Pulmonary artery endothelial cell (primary cell): ENCODE measurements at regions not wholly inside any gene's neighbourhood (a gene's known extent, or its start where the extent isn't known, plus 50 kb on each side); places are given as distances from the start of the nearest gene placed in this dataset.

Source experiments
- DNase-seq: peaks from one replicate; pipeline ENCODE4 v3.0.0-alpha.2; 2011; ENCODE audit warnings: low read depth, low spot score

DNA sequence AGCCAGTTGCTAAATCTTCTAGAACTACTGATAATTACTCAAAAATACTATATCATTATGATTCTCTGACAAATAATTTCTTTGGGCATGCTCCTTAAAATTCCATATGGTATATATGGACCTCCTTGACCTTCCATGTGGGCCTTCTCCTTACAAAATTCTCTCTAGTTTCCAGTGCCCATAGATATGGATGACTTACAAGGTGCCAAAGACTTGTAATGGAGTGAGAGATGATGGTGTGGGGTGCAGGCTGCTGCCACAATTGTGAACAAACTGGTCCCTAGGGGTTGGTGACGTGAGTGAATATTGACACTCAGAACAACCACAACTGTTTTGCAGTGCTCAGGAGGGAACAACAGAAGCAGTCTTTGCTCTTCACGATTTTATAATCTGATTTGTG lies 378.9 kb downstream of the SNAPC1 start:
- no peak for DNase-seq

DNA sequence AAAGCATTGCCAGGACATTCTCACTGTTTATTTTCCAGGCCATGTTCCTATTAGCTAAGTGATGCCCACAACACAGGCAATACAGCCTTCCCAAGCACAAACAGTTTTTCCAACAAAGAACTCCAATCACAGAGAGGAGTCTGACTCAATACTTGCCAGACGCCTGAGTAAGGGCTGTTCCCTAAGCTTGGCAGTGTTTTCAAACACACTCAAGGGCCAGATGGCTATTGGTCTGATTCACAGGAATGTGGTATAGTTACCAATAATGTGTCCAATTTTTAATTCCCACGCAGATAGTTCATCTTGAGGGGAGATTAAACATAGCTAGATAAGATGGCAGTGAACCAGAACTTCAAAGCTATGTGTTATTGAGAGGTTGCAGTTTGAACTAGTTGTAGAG lies 381.0 kb downstream of the SNAPC1 start:
- DNase-seq, result no peak

DNA sequence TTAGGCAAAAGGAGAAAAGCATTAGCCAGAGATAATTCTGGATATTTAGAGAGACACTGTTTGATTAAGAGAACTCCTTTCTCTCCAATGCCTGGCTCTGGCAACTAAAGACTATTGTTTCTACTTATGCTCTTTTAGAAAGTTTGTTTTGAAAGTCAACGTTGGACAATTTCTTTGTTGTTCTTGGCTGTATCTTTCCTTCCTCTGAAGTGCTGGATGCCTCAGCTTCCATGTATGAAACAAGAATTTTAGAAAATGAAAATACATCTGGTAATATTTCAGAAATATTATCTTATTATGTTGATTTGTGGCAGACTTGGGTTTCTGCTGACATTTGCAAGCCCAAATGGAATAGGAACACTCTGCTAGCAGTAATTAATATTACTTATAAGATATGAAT lies 382.6 kb downstream of the SNAPC1 start:
- no peak for DNase-seq

GRCh38 chr14:62146030-62146429 lies 383.8 kb downstream of the SNAPC1 start:
- no peak for DNase-seq

DNA sequence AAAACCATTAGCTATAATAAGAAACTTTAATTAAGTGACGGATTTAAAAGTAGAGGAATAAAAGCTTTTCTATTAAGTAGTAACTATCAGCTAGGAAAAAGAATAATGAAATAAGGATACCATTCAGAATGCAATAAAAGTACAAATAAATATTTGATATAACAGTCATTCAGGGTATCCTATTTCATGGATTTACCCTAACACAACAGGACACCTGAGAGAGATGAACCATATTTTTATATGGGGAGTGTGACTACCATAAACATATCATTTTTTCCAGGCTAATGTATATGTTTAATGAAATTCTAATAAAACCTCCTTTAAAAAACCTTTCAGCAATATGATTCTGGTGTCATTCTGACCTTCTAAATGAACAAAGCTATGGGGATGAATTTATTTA lies 393.8 kb downstream of the SNAPC1 start:
- DNase-seq, result no peak

DNA sequence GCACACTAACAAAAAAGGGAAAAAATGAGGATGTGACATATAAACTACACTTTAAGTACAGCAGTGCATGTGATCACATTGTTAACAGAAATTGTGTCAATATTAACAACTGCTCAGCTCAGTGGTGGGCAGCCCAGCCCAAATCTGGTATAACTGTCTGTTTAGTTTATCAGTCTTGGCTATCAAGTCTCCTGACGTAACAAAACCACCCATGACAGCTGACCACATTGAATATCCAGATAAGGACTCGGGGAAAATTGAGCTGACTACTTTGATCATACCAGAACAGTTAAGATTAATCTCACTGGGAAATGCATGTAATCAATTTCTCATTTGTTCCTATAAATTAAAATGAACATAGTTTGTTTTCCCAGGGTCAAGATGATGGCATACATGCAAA lies 396.6 kb downstream of the SNAPC1 start:
- no peak for DNase-seq

- no peak for DNase-seq
Observed at GRCh38 chr14:62159314-62159713, 397.1 kb downstream of the SNAPC1 start.

DNA sequence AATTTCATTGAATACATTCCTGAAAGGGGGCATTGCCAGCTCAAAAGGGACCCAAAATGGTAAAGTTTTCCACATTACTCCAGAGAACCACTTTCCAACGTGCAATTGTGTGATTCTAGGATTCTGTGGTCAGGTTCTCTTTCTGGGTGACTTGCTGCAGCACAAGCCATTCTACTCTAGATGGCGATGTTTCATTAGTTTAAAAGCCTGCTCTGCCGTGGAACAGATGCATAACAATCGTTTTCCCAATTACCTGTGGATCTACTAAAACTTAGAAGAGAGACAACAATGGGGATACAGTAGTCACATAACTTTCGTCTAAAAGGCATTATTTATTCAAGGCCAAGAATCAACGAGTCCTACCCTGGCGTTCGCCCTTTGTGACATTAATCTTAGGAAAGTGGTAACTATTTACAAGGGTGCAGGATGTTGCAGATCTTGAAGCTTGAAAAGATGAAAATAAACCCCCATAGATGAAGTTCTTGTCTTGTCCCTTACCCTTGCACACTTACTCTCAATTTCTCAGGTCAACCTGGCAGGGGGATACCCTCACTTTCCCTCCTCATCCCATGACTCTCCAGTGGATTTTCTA lies 400.9 kb downstream of the SNAPC1 start:
- DNase-seq, result no peak

DNA sequence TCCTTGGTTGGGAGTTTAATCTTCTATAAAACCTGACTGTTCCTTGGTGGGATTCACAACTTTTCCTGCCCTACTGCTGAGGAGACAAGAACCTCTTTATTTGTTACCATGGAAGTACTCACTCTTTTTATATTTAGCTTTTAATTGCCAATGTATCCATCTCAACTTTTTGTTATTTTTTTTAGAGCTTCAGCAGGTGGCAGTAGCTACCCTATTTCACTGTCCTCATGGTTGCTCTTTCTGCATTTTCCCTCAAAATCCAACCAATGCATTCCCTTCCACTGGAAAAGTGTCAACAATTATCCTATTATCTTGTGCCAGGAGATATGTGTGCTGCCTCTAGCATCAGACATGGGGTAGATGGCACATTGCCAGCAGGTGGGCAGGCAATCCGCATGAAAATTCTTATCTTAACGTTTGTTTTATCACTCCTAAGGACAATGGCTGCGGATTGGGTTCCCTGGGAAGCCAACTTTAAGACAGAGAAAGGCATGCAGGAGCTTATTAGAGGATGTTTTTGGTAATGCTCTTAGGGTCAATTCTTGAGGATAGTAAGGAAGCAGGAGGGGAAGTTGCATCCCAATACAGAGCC lies 406.4 kb downstream of the SNAPC1 start:
- no peak for DNase-seq

GRCh38 chr14:62179367-62180018 lies 417.3 kb downstream of the SNAPC1 start:
- peak; percentile 43 for DNase-seq

DNA sequence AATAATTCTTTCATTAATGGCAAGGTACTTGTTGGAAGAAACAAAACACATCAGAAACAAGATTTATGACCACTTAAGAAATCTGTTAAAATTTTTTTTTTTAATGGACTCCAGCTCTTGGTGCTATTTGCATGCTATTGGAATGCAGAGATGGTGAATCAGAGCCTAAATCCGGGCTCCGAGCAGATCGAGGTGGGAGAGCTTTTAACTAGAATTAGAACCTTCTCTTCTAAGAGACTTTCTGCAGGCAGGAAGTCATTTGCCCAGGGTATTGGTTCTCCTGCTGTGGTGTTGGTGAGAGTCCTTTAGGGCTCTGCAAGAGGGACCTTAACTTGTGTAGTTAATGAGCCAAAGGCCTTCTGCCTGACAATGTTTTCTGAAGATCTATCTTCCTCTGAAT lies 419.4 kb downstream of the SNAPC1 start:
- DNase-seq, result no peak

GRCh38 chr14:62185078-62185477 lies 422.9 kb downstream of the SNAPC1 start:
- no peak for DNase-seq

DNA sequence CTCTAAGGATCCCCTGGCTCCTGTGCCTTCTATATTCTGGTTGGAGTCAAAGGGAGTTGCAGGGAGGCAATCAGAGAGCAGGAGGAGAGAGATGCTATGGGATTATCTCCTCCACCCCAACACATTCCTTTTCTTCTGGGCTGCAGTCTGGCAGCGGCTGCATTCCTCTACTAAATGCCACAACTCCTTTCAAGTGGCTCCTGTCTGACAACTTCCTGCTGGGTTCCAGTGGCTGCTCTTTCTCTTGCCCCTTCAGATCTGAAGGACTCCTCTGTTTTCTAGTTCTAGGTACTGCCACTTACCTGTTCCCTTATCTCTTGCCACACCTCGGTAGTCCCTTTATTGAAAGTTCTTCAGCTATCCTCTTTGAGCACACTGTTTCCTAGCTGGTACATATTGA lies 425.0 kb downstream of the SNAPC1 start:
- no peak for DNase-seq

- no peak for DNase-seq
Observed at GRCh38 chr14:62189698-62190097, 427.5 kb downstream of the SNAPC1 start.

DNA sequence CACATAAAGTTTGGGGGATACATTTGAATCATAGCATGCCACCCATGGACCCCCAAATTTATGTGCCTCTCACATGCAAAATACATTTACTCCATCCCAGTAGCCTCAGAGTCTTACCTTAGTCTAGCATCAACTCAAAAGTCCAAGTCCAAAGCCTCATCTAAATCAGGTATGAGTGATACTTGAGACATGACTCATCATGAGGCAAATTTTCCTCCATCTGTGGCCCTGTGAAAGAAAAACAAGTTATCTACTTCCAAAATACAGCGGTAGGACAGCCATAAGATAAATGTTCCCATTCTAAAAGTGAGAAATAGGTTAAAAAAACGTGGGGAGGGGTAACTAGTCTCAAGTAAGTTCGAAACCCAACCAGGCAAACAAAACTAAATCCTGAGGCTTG lies 444.2 kb downstream of the SNAPC1 start:
- no peak for DNase-seq

GRCh38 chr14:62209287-62209899 lies 447.2 kb downstream of the SNAPC1 start:
- peak; percentile 69 for DNase-seq

GRCh38 chr14:62213516-62213915 lies 451.3 kb downstream of the SNAPC1 start:
- DNase-seq, result no peak

DNA sequence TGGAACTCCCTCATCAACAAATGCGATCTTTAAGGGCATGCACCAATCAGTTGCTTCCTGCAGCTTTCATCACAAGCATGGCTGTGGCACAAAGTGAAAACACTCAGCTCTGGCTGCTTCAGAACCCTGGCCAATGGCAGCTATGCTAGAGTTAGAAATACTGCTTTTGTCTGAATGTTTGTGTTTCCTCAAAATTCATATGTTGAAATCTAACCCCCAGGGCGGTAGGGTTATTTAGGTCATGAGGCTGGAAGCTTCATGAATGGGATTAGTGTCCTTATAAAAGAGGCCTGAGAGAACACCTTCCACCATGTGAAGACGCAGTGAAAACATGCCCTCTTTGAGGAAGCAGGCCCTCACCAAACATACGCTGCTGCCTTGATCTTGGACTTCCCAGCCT lies 453.9 kb downstream of the SNAPC1 start:
- DNase-seq, result no peak

DNA sequence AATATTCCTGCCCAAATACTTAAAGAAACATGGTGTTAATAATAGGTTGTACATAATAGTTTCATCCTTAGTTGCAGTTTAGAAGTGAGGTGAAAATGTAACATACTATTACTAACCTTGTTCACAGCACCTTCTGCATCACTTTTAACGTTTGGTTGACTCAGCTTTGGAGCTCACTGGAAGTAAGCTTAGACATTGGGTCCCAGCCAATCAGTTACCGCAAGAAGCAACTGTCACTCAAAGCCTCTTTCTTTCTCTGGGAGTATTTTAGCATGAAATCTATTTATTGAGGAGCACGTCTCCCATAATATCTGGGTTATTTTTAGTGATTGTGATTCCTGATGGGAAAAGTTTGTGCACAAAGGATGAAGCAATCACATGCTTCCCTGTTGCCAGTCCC lies 472.6 kb downstream of the SNAPC1 start:
- no peak for DNase-seq

- DNase-seq, result no peak
Observed at GRCh38 chr14:62244221-62244620, 482.0 kb downstream of the SNAPC1 start.

DNA sequence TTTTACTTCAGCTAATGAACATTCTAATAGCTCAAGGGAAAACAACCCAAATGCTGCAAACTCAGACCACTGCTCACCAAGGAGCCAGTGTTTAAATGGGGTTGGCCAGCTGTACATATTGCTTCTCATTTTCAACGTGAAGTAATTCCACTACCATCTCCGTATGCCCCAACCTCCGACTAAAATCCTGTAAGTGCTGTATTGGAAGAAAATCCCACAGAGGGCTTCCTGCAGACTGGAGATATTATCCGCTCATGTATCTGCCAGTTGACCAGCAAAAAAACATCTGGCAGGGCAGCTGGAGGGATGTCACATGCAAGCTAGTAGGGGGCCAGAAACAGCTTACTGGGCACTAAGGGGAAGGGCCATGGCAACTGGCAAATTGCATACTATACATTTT lies 485.0 kb downstream of the SNAPC1 start:
- no peak for DNase-seq

GRCh38 chr14:62251237-62251636 lies 489.0 kb downstream of the SNAPC1 start:
- DNase-seq, result no peak

- no peak for DNase-seq
Observed at GRCh38 chr14:62253171-62253570, 491.0 kb downstream of the SNAPC1 start.
